Ishikawa (cell line): ENCODE measurements at regions not wholly inside any gene's neighbourhood (a gene's known extent, or its start where the extent isn't known, plus 50 kb on each side); places are given as distances from the start of the nearest gene placed in this dataset.

Source experiments
- EP300 ChIP-seq: IDR thresholded peaks from 2 replicates; pipeline ENCODE4 v1.6.1; 2012; ENCODE audit warnings: borderline replicate concordance
- RAD21 ChIP-seq: IDR thresholded peaks from 2 replicates; pipeline ENCODE4 v1.6.1; 2012; ENCODE audit warnings: low read depth
- TEAD4 ChIP-seq: IDR thresholded peaks from 2 replicates; pipeline ENCODE4 v1.6.1; 2012
- YY1 ChIP-seq: IDR thresholded peaks from 2 replicates; pipeline ENCODE4 v1.6.1; 2012; ENCODE audit warnings: low read depth
- TF ChIP-seq, protein P1 (sequence below): IDR thresholded peaks from 2 replicates; pipeline ENCODE4 v1.6.1; 2012; ENCODE audit warnings: low read depth, mild to moderate bottlenecking

DNA sequence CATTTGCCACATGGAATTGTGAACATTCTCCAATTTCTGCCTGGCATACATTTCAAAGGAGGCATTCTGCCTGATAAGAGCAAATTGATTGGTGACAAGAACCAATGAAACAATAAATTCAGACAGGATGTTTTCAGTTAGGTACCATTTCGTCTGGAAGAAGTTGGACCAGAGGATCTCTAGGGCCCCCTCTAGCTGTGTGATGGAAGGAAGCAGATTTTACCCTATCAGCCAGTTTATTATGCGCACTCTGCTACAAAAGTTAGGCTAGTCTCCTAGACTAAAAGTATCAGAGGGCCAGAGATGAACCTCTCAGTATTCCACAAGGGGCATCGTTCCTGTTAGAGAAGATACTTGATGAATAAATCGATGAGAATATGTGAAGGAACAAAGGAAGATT lies 118.0 kb downstream of the BUB3 start:
- no peak for TF ChIP-seq EP300
- TF ChIP-seq TEAD4 = no peak
- no peak for TF ChIP-seq RAD21
- TF ChIP-seq, protein P1, sequence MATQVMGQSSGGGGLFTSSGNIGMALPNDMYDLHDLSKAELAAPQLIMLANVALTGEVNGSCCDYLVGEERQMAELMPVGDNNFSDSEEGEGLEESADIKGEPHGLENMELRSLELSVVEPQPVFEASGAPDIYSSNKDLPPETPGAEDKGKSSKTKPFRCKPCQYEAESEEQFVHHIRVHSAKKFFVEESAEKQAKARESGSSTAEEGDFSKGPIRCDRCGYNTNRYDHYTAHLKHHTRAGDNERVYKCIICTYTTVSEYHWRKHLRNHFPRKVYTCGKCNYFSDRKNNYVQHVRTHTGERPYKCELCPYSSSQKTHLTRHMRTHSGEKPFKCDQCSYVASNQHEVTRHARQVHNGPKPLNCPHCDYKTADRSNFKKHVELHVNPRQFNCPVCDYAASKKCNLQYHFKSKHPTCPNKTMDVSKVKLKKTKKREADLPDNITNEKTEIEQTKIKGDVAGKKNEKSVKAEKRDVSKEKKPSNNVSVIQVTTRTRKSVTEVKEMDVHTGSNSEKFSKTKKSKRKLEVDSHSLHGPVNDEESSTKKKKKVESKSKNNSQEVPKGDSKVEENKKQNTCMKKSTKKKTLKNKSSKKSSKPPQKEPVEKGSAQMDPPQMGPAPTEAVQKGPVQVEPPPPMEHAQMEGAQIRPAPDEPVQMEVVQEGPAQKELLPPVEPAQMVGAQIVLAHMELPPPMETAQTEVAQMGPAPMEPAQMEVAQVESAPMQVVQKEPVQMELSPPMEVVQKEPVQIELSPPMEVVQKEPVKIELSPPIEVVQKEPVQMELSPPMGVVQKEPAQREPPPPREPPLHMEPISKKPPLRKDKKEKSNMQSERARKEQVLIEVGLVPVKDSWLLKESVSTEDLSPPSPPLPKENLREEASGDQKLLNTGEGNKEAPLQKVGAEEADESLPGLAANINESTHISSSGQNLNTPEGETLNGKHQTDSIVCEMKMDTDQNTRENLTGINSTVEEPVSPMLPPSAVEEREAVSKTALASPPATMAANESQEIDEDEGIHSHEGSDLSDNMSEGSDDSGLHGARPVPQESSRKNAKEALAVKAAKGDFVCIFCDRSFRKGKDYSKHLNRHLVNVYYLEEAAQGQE = no peak
- TF ChIP-seq YY1 = no peak
